ENCODE measurements at regions not wholly inside any gene's neighbourhood (a gene's known extent, or its start where the extent isn't known, plus 50 kb on each side); places are given as distances from the start of the nearest gene placed in this dataset.

GRCh38 chr3:194806991-194807630, 121.4 kb downstream of the FAM43A start:
- DNase-seq = no peak

DNA sequence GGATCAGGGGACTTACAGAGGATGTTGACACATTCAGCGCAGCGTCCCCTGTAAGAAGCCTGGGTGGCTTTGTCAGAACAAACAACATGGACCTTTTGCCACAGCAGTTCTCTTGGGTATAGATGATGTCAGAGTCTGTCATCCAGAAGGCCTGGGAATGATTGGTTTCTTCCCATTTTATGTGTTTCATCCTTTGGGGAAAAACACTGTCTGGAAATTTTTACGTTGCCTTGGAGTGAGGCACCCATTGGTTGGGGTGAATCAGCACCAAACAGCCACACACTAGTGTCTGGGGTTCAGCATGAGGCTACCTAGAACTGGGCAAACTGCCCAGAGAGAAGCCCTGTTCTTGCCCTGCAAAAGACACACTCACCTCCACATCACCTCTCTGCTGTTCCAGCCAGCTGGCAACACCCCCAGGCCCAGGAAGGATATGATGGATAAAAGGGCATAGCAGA, 123.0 kb downstream of the FAM43A start:
- DNase-seq = no peak

- DNase-seq = no peak
Measured at GRCh38 chr3:194809382-194809781, 123.7 kb downstream of the FAM43A start.

GRCh38 chr3:194810076-194810475, 124.4 kb downstream of the FAM43A start:
- DNase-seq = no peak

GRCh38 chr3:194811118-194811517, 125.4 kb downstream of the FAM43A start:
- no peak for DNase-seq

- DNase-seq = no peak
Measured at GRCh38 chr3:194812176-194812575, 126.5 kb downstream of the FAM43A start.

DNA sequence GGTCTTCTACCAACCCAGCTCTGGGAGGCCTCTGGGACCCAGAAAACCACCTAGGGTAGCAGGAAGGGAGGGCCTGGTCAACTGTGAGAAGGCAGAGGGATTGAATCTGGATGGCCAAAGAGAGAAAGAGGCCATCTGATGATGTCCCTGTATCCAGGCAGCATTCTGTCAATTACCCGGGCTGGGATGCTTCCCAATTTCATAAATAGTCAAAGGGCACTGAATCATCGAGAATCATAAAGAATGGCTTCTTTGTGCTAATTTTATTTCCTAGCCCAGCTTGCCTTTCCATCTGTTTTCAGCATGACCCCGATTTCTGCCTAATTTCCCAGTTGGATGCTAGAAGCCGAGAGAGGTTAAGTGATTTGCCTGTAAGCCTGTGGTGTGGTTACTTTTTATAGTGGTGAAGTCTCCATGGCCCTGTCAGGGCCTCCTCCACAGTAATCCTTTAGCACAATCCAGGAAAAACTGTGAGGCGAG, 129.2 kb downstream of the FAM43A start:
- DNase-seq = no peak

GRCh38 chr3:194816748-194817591, 131.3 kb downstream of the FAM43A start:
- no peak for DNase-seq

DNA sequence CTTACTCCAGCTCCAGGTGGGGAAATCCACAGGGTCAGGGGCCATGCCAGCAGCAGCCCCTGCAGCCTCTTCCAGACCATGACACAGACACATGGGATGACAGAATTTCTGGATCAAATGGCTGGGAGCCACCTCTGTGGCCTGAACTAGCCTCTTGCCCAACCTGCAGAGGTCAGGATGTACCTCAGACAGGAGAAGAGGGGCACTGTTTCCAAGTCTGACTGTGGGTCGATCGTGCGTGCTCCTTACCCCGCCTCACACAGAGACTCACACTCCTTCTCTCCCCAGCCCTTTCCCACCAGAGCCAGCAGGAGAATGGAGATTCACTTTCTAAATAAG, 131.9 kb downstream of the FAM43A start:
- no peak for DNase-seq

- no peak for DNase-seq
Measured at GRCh38 chr3:194817936-194818335, 132.3 kb downstream of the FAM43A start.

- no peak for DNase-seq
Measured at GRCh38 chr3:194824100-194824499, 138.4 kb downstream of the FAM43A start.

GRCh38 chr3:194824701-194825111, 139.0 kb downstream of the FAM43A start:
- DNase-seq = no peak

DNA sequence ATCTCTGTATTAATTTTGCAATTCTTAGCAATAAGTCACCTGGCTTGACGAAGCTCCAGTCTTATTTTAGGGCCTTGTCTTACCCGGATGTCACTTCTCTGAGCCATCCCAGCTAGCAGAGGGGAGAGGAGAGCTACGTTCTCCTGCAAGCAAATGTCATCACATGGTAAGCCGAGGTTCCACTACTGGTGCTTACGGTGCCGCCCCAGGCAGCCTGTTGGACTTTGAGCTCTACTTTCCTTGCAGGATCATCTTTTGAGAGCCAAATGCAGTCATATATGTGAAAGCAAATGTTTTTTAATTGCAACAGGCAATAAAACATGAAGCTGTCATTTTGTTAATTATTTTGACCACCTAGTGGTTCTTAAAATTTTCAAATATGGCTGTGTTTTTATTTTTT, 140.9 kb downstream of the FAM43A start:
- no peak for DNase-seq

- DNase-seq = no peak
Measured at GRCh38 chr3:194827486-194827885, 141.8 kb downstream of the FAM43A start.

DNA sequence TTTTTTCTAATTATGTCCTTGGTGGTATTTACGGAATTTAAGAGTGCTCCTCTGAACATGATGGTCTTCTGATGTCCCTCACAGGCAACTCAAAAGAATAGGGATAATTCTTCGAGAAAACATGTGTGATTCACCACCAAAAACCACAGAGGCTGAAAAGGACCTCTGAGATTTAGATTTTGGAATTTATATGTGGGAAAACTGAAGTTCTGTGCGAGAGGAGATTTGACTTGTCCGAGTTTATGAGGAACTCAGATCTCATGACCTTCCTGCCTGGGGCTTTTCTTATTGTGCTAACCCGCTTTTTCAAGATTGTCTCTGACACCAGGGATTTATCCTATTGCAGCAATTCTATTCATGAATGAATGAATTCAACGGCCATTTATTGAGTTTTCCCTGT, 142.4 kb downstream of the FAM43A start:
- no peak for DNase-seq

- DNase-seq = no peak
Measured at GRCh38 chr3:194828926-194829325, 143.2 kb downstream of the FAM43A start.

DNA sequence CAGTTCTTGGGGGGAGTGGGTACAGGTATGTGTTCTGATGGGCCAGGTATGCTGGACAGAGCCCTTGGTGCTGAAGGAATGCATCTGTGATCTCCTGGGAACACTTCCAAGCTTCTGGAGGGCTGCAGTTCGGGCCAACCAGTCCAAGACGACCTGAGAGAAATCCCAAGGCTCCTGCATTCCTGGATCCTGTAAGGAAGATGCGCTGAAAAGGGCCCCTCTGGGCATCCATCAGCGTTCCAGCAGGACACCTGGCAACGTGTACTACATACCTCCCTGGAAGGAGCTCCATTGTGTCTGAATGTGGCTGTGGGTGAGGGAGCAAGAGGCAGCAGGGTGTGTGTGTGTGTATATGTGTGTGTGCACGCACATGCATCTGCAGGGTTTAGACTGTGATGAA, 144.7 kb downstream of the FAM43A start:
- DNase-seq = no peak

DNA sequence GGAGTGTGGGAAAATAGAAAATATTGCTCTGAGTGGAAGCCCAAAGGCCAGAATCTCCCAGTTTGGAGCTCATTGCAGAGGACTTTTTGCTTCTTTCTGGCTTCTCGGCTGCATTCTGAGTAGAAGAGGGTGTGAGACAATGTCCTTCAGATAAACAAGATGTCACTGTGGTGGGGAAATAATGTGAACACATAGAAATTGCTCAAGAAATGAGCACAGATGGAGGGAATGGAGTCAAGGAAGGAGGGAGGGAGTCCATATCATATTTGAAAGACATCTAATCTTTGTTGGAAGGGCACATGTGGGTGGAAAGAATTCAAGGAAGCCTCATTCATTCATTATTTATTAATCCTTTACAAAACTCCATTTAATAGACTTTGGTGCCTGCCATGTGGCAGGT, 145.3 kb downstream of the FAM43A start:
- no peak for DNase-seq

DNA sequence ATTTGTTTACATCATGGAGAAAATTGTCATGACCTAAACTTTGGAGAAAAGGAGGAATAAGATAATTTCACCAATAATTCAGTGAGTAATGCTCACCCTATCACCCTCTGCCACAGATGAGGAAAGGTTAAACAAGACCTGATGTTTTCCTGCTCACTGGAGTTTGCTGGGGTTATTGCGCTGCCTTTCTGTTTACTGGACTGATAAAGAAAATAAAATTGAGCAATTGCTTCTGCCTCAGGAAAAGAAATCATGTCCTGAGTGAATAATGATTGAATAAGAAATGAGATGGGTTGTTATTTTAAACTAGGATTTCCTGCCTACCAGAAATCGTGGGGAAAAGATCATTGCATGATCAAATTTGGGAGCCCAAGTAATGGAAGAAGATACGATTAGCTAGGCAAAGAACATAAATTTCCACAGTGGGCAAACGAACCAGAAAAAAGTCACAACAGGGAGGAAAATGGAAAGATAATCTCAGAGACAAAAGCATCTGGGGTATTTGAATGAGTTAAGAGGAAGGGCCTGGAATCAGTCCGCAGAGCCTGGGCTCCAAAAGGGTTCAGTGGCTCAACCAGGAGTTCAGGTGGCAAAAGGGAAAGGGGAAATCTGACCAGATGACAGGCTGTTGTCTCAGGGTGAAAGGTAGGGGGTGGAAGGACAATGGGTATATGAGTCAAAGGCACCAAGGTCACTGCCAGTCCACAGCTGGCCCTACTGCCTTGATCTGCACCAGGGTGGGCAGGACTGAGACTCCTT, 146.8 kb downstream of the FAM43A start:
- DNase-seq = no peak

DNA sequence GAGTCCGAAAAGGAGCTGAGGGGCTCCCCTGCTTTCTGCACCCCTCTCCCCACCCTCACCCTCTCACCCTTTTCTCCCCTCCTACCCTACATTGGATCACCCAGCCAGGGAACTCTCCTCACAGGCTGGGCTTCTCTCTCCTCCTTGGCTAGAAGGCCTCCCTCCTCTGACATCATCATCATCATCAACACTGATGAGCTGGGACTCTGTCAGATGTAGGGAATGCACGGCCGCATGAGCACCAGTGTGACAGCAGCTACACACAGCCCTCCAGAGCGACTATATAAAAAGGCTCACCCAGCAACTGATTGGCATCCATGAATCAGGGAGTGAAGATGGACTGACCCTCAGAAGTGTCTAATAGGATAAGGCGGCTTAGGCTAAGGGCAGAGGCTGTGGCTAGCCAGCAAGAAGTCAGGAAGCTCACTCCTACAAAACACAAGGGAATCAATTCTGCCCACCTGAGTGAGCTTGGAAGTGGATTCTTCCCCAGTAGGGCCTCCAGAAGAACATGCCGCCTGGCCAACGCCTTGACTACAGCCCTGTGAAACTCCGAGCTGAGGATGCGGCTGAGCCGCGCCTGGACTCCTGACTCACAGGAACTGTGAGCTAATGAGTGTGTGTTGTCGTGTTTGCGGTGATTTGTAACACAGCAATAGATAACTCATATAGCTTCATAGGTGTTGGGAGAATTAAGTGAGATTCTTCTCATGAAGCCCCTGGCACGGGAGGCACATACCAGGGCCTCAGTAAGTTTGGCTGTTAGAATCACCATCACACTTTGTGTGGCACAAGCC, 147.6 kb downstream of the FAM43A start:
- DNase-seq = no peak

- no peak for DNase-seq
Measured at GRCh38 chr3:194836661-194837060, 151.0 kb downstream of the FAM43A start.

DNA sequence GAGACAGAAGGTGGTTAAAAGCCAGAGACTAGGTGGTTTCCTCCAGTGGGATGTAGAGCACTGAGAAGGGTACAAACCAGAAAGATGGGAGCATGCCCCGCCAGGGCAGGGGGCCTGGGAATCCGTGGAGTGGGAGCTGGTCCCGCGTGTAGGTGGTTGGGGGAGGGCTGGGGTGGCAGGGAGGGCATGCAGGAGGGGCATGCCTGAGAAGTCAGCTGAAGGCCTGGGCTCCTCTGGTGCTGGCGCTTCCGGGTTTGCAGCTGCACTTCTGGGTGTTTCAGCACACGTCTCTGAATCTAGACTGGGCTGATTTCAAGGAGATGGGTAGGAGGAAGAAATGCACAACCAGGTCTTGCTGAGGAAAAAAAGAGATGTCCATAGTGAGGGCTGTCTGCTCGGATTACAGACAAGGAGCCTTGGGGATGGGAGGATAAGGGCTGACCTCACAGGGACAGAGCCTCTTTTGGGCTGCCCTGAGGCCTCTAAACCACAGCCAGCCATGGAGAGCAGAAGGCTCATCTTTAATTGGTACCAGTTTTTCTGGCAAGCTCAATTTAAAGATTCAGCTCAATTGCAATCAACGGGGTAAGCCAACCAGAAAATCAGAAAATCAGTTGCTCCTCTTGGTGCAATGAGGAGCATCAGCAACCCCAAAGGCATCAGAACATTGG, 151.9 kb downstream of the FAM43A start:
- DNase-seq = no peak
